ENCODE measurements at regions not wholly inside any gene's neighbourhood (a gene's known extent, or its start where the extent isn't known, plus 50 kb on each side); places are given as distances from the start of the nearest gene placed in this dataset.

DNA sequence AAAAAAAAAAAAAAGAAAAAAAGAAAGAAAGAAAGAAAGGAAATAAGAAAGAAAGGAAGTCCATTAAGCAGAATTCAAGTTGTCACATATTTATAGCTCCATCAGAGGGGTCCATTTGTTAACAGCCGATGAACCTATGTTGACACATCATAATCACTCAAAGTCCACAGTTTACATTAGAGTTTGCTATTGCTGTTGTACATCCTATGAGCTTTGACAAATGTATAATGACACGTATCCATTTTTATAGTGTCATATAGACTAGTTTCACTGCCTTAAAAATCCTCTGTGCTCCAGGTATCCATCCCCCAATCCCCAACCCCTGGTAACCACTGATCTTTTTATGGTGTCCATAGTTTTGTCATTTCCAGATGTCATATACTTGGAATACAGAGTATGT is 335.2 kb downstream of the RND3 start:
- no peak for DNase-seq (ENCODE audit: low spot score)
- H3K27ac Mint-ChIP-seq: no peak overlapping the region
- intact Hi-C loops (cut with micrococcal nuclease): no loop called here
- H3K4me3 Mint-ChIP-seq (ENCODE audit: low read depth): no peak overlapping the region
- peaks cover 6% of the 10 kb centered on the region for H3K9me3 Mint-ChIP-seq
- H3K27me3 Mint-ChIP-seq (ENCODE audit: low read depth): no peaks in the 10 kb centered on the region
- no peaks in the 10 kb centered on the region for H3K4me1 Mint-ChIP-seq (ENCODE audit: low read depth)
- no peaks in the 10 kb centered on the region for H3K36me3 Mint-ChIP-seq (ENCODE audit: low read depth)

DNA sequence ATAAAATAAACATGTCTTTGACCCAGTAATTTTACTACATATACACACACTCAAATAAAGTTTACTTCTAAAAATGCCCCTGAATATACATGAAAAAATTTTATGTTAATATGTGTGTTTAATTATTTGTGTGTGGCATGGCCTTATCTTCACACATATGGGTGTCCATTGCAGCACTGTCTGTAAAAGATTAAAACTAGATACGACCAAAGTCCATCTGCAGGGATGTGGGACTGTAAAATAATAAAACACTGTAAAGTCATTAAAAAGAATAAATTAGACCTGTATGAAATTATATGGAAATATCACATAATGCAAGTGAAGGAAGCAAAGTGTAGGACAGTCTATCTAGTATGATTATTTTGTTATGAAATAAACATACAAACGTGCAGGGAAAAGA is 337.3 kb downstream of the RND3 start:
- Mint-ChIP-seq H3K36me3 (ENCODE audit: low read depth) (no peaks in the 10 kb centered on the region), H3K4me1 (ENCODE audit: low read depth) (no peaks in the 10 kb centered on the region), H3K27me3 (ENCODE audit: low read depth) (no peaks in the 10 kb centered on the region), H3K4me3 (ENCODE audit: low read depth) (no peak overlapping the region), H3K27ac (no peak overlapping the region), H3K9me3 (peaks cover 10% of the 10 kb centered on the region)
- intact Hi-C loops (cut with micrococcal nuclease): no loop called here
- no peak for DNase-seq (ENCODE audit: low spot score)

DNA sequence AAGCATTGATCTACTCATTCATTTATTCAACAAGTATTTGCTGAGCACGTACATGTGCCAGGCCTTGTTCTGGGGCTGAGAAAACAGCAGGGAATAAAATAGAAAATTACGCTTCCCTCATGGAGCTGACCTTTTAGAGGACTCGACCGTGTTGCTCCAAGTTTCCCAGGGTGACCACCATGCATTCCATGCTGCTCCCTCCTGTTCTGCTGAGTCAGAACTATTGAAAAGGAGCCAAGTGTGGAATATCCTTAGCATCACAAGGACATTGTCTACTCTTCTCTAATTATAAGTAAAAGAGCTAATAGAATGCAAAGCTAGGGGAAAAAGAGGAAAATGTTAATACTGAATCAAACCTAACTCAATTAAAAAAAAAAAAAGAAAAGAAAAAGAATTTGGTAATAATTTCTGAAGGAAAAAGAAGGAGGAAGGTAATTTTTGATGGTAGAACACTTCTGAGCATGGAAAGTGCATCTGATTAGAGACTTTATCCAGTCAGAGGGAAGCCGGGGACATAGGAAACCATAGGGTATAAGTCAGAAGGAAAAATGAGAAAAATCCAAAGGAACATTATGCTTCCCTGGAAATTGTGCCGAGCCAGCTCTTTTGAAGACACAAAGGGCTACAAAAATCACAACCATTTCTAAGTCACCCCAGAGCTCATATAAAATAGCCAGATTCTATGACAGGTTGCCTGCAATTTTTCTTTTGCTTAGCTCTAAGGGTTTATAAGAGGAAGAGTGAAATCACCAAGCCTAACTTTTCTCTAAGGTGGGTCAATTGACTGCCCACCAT is 339.4 kb downstream of the RND3 start:
- no peak overlapping the region for H3K4me3 Mint-ChIP-seq (ENCODE audit: low read depth)
- no peak for DNase-seq (ENCODE audit: low spot score)
- H3K9me3 Mint-ChIP-seq: peaks cover 10% of the 10 kb centered on the region
- H3K36me3 Mint-ChIP-seq (ENCODE audit: low read depth): no peaks in the 10 kb centered on the region
- no peaks in the 10 kb centered on the region for H3K27me3 Mint-ChIP-seq (ENCODE audit: low read depth)
- no peak overlapping the region for H3K27ac Mint-ChIP-seq
- no peaks in the 10 kb centered on the region for H3K4me1 Mint-ChIP-seq (ENCODE audit: low read depth)
- intact Hi-C loops (cut with micrococcal nuclease): no loop called here

DNA sequence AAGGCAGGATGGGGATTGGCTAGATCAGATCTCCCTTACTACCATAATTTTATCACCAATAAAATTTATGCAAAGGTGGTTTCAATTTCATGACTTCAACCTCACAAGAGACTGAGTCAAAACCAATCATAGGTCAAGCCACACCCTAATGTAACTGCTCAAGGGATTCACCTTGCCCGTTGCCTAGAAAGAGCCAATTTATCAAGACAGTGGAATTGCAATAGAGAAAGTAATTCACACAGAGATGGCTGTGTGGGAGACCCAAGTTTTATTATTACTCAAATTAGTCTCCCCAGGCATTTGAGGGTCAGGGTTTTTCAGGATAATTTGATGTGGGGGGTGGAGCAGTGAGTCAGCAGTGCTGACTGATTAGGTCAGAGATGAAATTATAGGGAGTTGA is 340.6 kb downstream of the RND3 start:
- Mint-ChIP-seq H3K36me3 (ENCODE audit: low read depth) (no peaks in the 10 kb centered on the region), H3K4me3 (ENCODE audit: low read depth) (no peak overlapping the region), H3K9me3 (peaks cover 10% of the 10 kb centered on the region), H3K4me1 (ENCODE audit: low read depth) (no peaks in the 10 kb centered on the region), H3K27ac (no peak overlapping the region), H3K27me3 (ENCODE audit: low read depth) (no peaks in the 10 kb centered on the region)
- intact Hi-C loops (cut with micrococcal nuclease): no loop called here
- no peak for DNase-seq (ENCODE audit: low spot score)

DNA sequence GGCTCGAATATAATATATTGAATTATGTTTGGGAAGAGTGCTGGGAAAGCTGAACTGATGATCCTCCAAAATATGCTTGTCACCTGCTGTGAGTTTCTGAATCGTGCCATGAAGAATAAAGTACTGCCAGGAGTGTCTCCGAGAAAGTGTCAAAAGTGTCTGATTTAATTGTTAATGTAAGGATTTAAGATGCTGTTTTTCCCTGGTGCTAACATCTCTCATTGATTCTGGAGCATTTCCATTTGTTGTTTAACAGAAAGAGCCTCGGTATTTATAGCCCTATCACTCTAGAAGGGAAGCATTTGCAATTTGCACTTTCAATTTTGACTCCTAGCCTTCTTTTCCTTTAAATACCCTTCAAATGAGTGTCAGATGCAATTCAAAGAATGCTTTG is 342.2 kb downstream of the RND3 start:
- intact Hi-C loops (cut with micrococcal nuclease): no loop called here
- Mint-ChIP-seq H3K4me3 (ENCODE audit: low read depth) (no peak overlapping the region), H3K27ac (no peak overlapping the region), H3K36me3 (ENCODE audit: low read depth) (no peaks in the 10 kb centered on the region), H3K4me1 (ENCODE audit: low read depth) (no peaks in the 10 kb centered on the region), H3K27me3 (ENCODE audit: low read depth) (no peaks in the 10 kb centered on the region), H3K9me3 (peaks cover 10% of the 10 kb centered on the region)
- DNase-seq (ENCODE audit: low spot score): no peak

DNA sequence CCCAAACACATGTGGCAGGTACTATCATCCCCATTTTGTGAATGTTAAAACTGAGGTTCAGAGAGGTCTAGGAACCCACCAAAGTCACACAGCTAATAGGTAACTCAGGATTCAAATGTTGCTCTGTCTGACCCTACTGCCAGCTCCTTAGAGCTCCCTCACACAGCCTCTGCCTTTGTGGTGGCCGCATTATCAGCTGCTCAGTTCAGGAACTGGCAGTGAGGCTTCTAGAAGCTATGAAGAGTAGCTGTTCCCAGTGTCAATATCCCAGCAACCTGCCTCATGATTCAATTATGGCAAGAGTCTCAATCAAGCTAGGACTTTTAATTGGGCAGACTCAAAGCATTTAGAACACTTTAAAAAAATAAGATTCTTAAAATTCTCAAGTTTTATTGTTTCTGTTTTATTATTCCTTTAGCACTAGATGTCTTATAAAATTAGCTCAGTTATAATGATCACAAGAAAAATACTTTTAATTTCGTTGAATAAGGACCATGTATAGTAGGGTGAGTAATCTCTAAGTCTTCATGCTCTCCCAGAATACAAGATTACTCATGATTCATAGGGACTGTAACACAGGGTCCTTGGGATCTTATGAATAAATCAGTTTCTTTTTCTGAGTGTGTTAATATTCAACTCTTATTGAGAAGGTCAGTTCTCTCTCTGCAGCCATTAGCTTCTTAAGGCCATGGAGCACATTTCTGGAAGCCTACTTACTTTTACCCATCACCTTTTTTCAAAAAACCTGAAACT is 342.7 kb downstream of the RND3 start:
- no peak overlapping the region for H3K27ac Mint-ChIP-seq
- DNase-seq (ENCODE audit: low spot score): no peak
- H3K4me1 Mint-ChIP-seq (ENCODE audit: low read depth): no peaks in the 10 kb centered on the region
- intact Hi-C loops (cut with micrococcal nuclease): no loop called here
- no peaks in the 10 kb centered on the region for H3K36me3 Mint-ChIP-seq (ENCODE audit: low read depth)
- H3K27me3 Mint-ChIP-seq (ENCODE audit: low read depth): no peaks in the 10 kb centered on the region
- no peak overlapping the region for H3K4me3 Mint-ChIP-seq (ENCODE audit: low read depth)
- H3K9me3 Mint-ChIP-seq: peaks cover 10% of the 10 kb centered on the region

DNA sequence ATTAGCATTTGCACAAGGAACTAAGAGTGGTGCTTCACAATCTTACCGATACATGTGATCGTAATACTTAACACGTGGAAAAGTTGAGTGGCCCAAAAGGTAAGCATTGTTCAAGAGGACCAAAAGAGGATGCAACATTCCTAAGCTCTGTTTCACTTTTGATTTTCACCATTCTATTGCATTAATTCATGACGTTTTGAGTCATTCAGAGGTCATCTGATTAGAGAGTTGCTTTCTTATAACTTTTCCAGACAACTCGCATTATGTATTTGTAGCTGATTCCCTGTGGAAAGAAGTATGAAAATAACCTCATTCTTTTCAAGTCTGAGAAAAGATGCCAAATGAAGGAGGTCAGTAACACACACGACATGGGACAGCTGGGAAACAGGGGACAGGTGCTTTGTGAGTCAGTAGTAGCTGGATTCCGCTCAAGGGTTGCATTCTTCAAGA is 344.4 kb downstream of the RND3 start:
- DNase-seq (ENCODE audit: low spot score): no peak
- Mint-ChIP-seq H3K36me3 (ENCODE audit: low read depth) (no peaks in the 10 kb centered on the region), H3K27me3 (ENCODE audit: low read depth) (no peaks in the 10 kb centered on the region), H3K9me3 (peaks cover 10% of the 10 kb centered on the region), H3K27ac (no peak overlapping the region), H3K4me1 (ENCODE audit: low read depth) (no peaks in the 10 kb centered on the region), H3K4me3 (ENCODE audit: low read depth) (no peak overlapping the region)
- intact Hi-C loops (cut with micrococcal nuclease): no loop called here

DNA sequence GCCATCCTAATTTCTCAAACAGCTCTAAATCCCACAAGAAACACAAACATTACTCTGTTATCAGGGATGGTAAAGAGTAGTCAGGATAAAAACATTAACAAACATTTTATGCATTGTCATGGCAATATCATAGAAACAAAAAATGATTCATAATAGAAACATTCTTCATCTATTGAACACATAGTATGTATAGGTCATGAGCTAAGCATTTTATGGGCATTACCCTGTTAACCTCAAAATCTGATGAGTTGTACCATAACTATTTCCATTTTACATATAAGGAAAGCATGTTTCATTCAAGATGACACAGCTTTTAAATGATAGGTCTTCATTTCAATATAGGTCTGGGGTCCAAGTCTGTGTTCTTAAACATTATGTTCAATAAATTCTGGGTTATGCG is 344.9 kb downstream of the RND3 start:
- H3K4me3 Mint-ChIP-seq (ENCODE audit: low read depth): no peak overlapping the region
- DNase-seq (ENCODE audit: low spot score): no peak
- no peaks in the 10 kb centered on the region for H3K36me3 Mint-ChIP-seq (ENCODE audit: low read depth)
- H3K9me3 Mint-ChIP-seq: peaks cover 6% of the 10 kb centered on the region
- H3K27ac Mint-ChIP-seq: no peak overlapping the region
- H3K4me1 Mint-ChIP-seq (ENCODE audit: low read depth): no peaks in the 10 kb centered on the region
- intact Hi-C loops (cut with micrococcal nuclease): no loop called here
- H3K27me3 Mint-ChIP-seq (ENCODE audit: low read depth): no peaks in the 10 kb centered on the region

DNA sequence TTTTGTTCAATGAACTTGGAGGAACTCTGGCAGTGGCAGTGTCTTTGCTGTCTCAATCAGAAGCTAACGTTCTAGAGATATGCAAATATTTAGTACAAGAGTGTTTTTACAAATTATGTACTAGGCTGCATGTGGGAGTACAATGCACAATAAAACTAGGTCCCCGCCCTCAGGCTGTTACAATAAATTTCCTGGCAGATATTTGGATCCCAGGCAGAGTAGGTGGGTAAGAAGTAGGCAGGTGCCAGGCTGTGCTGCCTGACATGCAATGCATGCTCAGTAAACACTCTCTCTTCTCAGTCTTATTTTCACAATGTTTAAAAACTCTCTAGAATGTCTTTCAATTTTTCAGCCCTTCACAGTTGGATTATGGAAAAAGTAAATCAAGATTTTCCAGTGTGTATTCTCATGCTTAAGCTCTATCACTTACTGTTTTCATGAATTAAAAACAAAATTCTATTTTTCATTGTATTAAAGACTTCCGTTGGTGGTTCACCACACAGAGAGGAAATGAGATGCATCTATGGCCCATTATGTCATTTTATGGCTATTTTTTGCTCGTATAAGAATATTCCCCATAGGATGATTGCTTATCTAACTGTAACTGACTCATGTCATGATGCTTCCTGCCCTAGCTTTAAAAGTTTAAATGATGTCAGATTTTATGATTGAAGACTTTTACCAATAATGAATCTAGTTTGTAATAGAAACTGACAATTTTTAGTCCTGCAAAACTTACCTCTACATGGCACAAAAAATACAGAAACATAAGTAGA is 346.1 kb downstream of the RND3 start:
- H3K4me3 Mint-ChIP-seq (ENCODE audit: low read depth): no peak overlapping the region
- no peaks in the 10 kb centered on the region for H3K36me3 Mint-ChIP-seq (ENCODE audit: low read depth)
- H3K27ac Mint-ChIP-seq: no peak overlapping the region
- intact Hi-C loops (cut with micrococcal nuclease): no loop called here
- no peak for DNase-seq (ENCODE audit: low spot score)
- H3K27me3 Mint-ChIP-seq (ENCODE audit: low read depth): no peaks in the 10 kb centered on the region
- H3K9me3 Mint-ChIP-seq: no peaks in the 10 kb centered on the region
- H3K4me1 Mint-ChIP-seq (ENCODE audit: low read depth): no peaks in the 10 kb centered on the region

DNA sequence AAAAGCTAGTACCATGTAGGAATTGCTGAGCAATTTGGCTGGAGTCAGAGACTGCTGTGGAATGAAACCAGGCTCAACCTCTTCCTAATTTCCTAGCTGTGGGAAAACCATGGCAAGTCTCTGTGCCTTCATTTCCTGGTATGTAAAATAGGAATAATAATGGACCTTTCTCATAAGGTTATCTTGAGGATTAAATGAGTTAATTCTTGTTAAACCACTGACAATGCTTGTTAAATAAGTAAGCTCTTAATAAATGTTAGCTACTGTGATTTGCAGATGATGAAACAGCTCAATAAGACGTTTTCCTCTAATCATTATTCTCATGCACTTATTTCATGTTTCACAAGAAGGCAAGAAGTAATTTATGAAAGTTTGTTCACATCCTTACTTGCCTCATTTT is 346.7 kb downstream of the RND3 start:
- no peak for DNase-seq (ENCODE audit: low spot score)
- no peaks in the 10 kb centered on the region for H3K27me3 Mint-ChIP-seq (ENCODE audit: low read depth)
- H3K4me3 Mint-ChIP-seq (ENCODE audit: low read depth): no peak overlapping the region
- intact Hi-C loops (cut with micrococcal nuclease): no loop called here
- H3K36me3 Mint-ChIP-seq (ENCODE audit: low read depth): no peaks in the 10 kb centered on the region
- H3K27ac Mint-ChIP-seq: no peak overlapping the region
- no peaks in the 10 kb centered on the region for H3K9me3 Mint-ChIP-seq
- H3K4me1 Mint-ChIP-seq (ENCODE audit: low read depth): no peaks in the 10 kb centered on the region

DNA sequence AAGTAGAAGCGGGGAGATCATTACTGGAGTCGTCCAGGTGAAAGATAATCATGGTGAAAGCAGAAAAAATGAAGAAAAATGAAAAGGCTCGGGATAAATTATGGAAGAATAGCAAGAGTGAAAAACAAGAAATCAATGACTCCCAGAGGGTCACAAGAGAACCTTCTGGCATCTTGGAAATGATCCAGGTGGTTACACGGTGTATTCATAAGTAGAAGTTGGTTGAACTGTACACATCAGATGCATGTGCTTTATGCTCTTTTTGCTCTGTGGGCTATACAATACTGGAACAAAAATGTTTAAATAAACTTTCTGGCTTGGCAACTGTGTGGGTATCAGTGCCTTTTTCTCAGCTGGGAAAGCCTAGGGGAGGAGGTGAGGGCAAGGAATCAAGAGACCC is 348.9 kb downstream of the RND3 start:
- no peaks in the 10 kb centered on the region for H3K36me3 Mint-ChIP-seq (ENCODE audit: low read depth)
- no peak for DNase-seq (ENCODE audit: low spot score)
- H3K4me1 Mint-ChIP-seq (ENCODE audit: low read depth): peaks cover 2% of the 10 kb centered on the region
- intact Hi-C loops (cut with micrococcal nuclease): no loop called here
- no peaks in the 10 kb centered on the region for H3K9me3 Mint-ChIP-seq
- H3K27ac Mint-ChIP-seq: no peak overlapping the region
- H3K27me3 Mint-ChIP-seq (ENCODE audit: low read depth): no peaks in the 10 kb centered on the region
- no peak overlapping the region for H3K4me3 Mint-ChIP-seq (ENCODE audit: low read depth)

DNA sequence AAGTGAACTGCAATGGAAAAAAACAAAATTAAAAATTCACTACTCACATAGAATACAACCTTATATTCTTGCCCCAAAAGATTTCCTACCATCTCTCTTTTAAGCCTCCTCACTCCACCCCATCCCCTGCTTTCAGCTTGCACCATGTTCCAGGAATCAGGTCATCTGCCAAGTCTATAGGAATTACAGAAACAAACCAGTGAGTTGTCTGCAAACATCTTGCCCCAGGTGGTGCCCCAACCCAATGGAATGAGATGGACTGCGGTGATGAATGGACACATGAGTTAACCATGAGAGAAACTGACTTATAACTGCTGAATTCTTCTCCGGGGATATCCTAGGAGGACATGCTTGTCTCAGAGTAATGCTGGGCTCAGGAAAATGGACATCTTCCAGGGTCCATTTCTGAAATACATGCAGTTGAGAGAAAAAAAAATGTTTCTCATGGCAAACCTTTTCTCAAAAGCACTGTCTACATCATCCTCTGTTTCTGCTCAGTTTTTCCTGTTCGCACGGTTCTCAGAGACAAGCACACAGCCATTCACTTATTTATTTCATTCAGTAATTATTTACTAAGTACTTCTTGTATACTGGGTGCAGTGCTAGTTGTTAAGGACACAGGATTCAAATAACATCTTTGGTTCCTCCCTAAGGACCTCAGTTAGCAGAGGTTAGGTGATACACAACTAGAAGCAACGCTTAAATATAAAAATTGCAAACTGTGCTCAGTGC is 350.0 kb downstream of the RND3 start:
- no peaks in the 10 kb centered on the region for H3K9me3 Mint-ChIP-seq

More for the DNA sequence above, 350.0 kb downstream of the RND3 start:
- intact Hi-C loops (cut with micrococcal nuclease): no loop called here
- Mint-ChIP-seq H3K27me3 (ENCODE audit: low read depth) (no peaks in the 10 kb centered on the region), H3K4me3 (ENCODE audit: low read depth) (no peak overlapping the region), H3K27ac (no peak overlapping the region), H3K36me3 (ENCODE audit: low read depth) (no peaks in the 10 kb centered on the region), H3K4me1 (ENCODE audit: low read depth) (peaks cover 2% of the 10 kb centered on the region)
- no peak for DNase-seq (ENCODE audit: low spot score)

All from activated T-helper 2 cell treated with anti-CD3 and anti-CD28 coated beads, Interferon-gamma antibody, Interleukin-2, Interleukin-4, amounts not matched to agents 10 μg/mL and 5 μg/mL and 100 μg/mL, durations not matched to agents 14 hours and 24 hours and 36 hours (primary cell).